ENCODE measurements at regions not wholly inside any gene's neighbourhood (a gene's known extent, or its start where the extent isn't known, plus 50 kb on each side); places are given as distances from the start of the nearest gene placed in this dataset.

- TF ChIP-seq CTCF (IDR thresholded peaks at IDR 0.05) (no peak), POLR2AphosphoS5 (IDR thresholded peaks at IDR 0.05) (no peak), POLR2A (IDR thresholded peaks at IDR 0.05) (no peak), EP300 (IDR thresholded peaks at IDR 0.05) (no peak)
Observed at GRCh38 chr14:84826294-84826693, 703.6 kb upstream of the FLRT2 start.

All from upper lobe of left lung (tissue), 4 donors.